ENCODE measurements at regions not wholly inside any gene's neighbourhood (a gene's known extent, or its start where the extent isn't known, plus 50 kb on each side); places are given as distances from the start of the nearest gene placed in this dataset.

DNA sequence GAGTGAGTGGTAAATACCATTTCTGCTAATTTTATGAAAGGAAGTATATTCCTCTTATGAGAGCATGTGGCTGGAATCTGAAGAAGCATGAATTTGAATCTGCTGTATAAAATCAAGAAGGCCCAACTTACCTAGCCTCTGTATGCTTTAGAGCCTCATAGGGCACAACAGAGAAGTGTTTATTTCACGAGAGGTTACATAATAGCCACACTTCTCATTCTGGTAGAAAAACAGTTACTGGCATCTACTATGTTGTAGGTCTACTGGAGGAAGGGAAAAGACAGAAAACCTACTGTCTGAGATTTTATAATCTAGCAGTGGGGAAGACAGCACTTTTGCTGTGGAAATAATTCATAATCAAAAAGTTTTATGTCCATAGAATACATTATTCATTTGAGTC lies 172.6 kb upstream of the ZNF608 start:
- TF ChIP-seq NFIC (IDR thresholded peaks at IDR 0.05) (no peak), MAX (IDR thresholded peaks at IDR 0.05) (no peak), CREB1 (IDR thresholded peaks at IDR 0.05; ENCODE audit: low read depth) (no peak), TCF12 (IDR thresholded peaks at IDR 0.05; ENCODE audit: low read depth) (no peak)
